A549 (cell line): ENCODE measurements at regions not wholly inside any gene's neighbourhood (a gene's known extent, or its start where the extent isn't known, plus 50 kb on each side); places are given as distances from the start of the nearest gene placed in this dataset.
A peak's percentile ranks its signal among the peaks of the same experiment; 100 is the strongest.
"Not testable (repeated sequence)": the region's sequence is repeated elsewhere in the genome, so short reads cannot be mapped to it uniquely, and the experiment has no call there.

Experiments used
- ATAC-seq, 2 experiments: fragments of 200-7000 bp in 1 of 2; fragments of >200 bp in 1 of 2; cut with Nextera tagmentation in 1 of 2; cut with Tn5 transposase in 1 of 2; 3 replicates each; pipeline versions ENCODE4 v1.8.0 to v1.9.1; 2018 to 2020; ENCODE audit warnings: mild to moderate bottlenecking in 1 of 2, moderate library complexity in 1 of 2
- CTCF ChIA-PET: fragments of 300-600 bp; sonication (Branson Sonifier 250); formaldehyde crosslinking; extraction: SDS; loops from one replicate; lab custom pipeline; 2021; ENCODE audit warnings: antibody characterized with exemption, inconsistent platforms; lab: Yijun Ruan, JAX
- POLR2A ChIA-PET: fragments of 350-600 bp; formaldehyde crosslinking; extraction: SDS; loops from one replicate; lab custom pipeline; 2021; ENCODE audit warnings: antibody characterized with exemption, inconsistent platforms; lab: Yijun Ruan, JAX
- DNase-seq, 2 experiments: peaks; one replicate each; pipeline versions ENCODE4 v3.0.0 to v3.0.0-alpha.2; 2011 to 2016; ENCODE audit warnings: low read depth in 1 of 2, low spot score in 1 of 2
- FAIRE-seq: peaks from 2 replicates; lab custom pipeline; 2011; peaks lifted over from hg19 to GRCh38; lab: Jason Lieb, UNC
- H3K27ac ChIP-seq, 2 experiments: fragments of >200 bp; sonication (Bioruptor Twin); formaldehyde crosslinking; 3 replicates each; pipeline ENCODE4 v1.5.1; 2016 to 2017
- H3K4me1 ChIP-seq: fragments of >200 bp; sonication (Bioruptor Twin); formaldehyde crosslinking; 3 replicates; pipeline ENCODE4 v1.6.1; 2016
- H3K4me2 ChIP-seq: fragments of >200 bp; sonication (Bioruptor Twin); formaldehyde crosslinking; 3 replicates; pipeline ENCODE4 v1.6.1; 2016
- H3K4me3 ChIP-seq: fragments of >200 bp; sonication (Bioruptor Twin); formaldehyde crosslinking; 3 replicates; pipeline ENCODE4 v1.5.1; 2016
- H3K9me3 ChIP-seq: fragments of >200 bp; sonication (Bioruptor Twin); formaldehyde crosslinking; 3 replicates; pipeline ENCODE4 v1.6.1; 2016
- CEBPB ChIP-seq, 2 experiments: fragments of >200 bp in 1 of 2; sonication (Bioruptor Twin) in 1 of 2; formaldehyde crosslinking in 1 of 2; IDR thresholded peaks; 2 replicates each; pipeline ENCODE4 v1.6.1; 2012 to 2016
- CHD4 ChIP-seq: fragments of 200-600 bp; sonication (generic); IDR thresholded peaks from 2 replicates; pipeline ENCODE4 v1.6.1; 2016; ENCODE audit warnings: antibody characterized with exemption, mild to moderate bottlenecking, borderline replicate concordance
- HDAC2 ChIP-seq: fragments of 200-600 bp; sonication (generic); IDR thresholded peaks from 2 replicates; pipeline ENCODE4 v1.6.1; 2016
- HOXB13 ChIP-seq: fragments of 250-450 bp; sonication (Bioruptor Pico); IDR thresholded peaks from 2 replicates; pipeline ENCODE4 v1.5.0; 2020; ENCODE audit warnings: low read depth, mild to moderate bottlenecking, moderate library complexity
- JUN ChIP-seq, 2 experiments: fragments of >200 bp; sonication (Bioruptor Twin); formaldehyde crosslinking; IDR thresholded peaks; 2 replicates in 1 of 2; 3 replicates in 1 of 2; pipeline ENCODE4 v1.6.1; 2016 to 2017
- KDM1A ChIP-seq: fragments of 200-600 bp; sonication (generic); IDR thresholded peaks from 2 replicates; pipeline ENCODE4 v1.6.1; 2016; ENCODE audit warnings: low read depth, mild to moderate bottlenecking
- MYC ChIP-seq: IDR thresholded peaks from 2 replicates; pipeline ENCODE4 v1.6.1; 2012; ENCODE audit warnings: mild to moderate bottlenecking, inconsistent platforms, low read length, improper control_type of control experiment, borderline replicate concordance
- NPAS2 ChIP-seq: fragments of 250-450 bp; sonication (Bioruptor Pico); IDR thresholded peaks from 2 replicates; pipeline ENCODE4 v1.8.0; 2022; ENCODE audit warnings: mild to moderate bottlenecking, moderate library complexity, borderline replicate concordance
- PHF8 ChIP-seq: fragments of 200-600 bp; sonication (generic); IDR thresholded peaks from 2 replicates; pipeline ENCODE4 v1.6.1; 2016; ENCODE audit warnings: low read depth, mild to moderate bottlenecking, antibody characterized with exemption, moderate library complexity, borderline replicate concordance
- RAD21 ChIP-seq, 2 experiments: fragments of >200 bp in 1 of 2; sonication (Bioruptor Twin) in 1 of 2; formaldehyde crosslinking in 1 of 2; IDR thresholded peaks in 1 of 2; conservative IDR thresholded peaks in 1 of 2; 2 replicates in 1 of 2; 3 replicates in 1 of 2; pipeline ENCODE4 v1.6.1; 2012 to 2018; ENCODE audit warnings: inconsistent platforms in 1 of 2
- RARB ChIP-seq: fragments of 250-450 bp; sonication (Bioruptor Pico); IDR thresholded peaks from 2 replicates; pipeline ENCODE4 v1.8.0; 2021; ENCODE audit warnings: mild to moderate bottlenecking, moderate library complexity
- RFX5 ChIP-seq: fragments of 450-650 bp; IDR thresholded peaks from 2 replicates; pipeline ENCODE4 v1.7.1; 2014; ENCODE audit warnings: antibody characterized with exemption, mild to moderate bottlenecking, moderate library complexity
- SMC3 ChIP-seq: fragments of >200 bp; sonication (Bioruptor Twin); formaldehyde crosslinking; IDR thresholded peaks from 3 replicates; pipeline ENCODE4 v1.6.1; 2018; ENCODE audit warnings: inconsistent platforms
- SREBF2 ChIP-seq: fragments of 450-650 bp; IDR thresholded peaks from 2 replicates; pipeline ENCODE4 v1.6.1; 2014; ENCODE audit warnings: mild to moderate bottlenecking, moderate library complexity
- WGBS: methylation state at CpG from one replicate; pipeline ENCODE4 v1.1.6; 2017; ENCODE audit errors: missing lambda C conversion rate; 5-methylcytosine and 5-hydroxymethylcytosine counted together
- TF ChIP-seq, protein P1 (sequence below): fragments of 150-350 bp; IDR thresholded peaks from 2 replicates; pipeline ENCODE4 v1.6.1; 2014; ENCODE audit warnings: low read depth, mild to moderate bottlenecking, low read length
- TF ChIP-seq, protein P2 (sequence below): fragments of 250-450 bp; sonication (Bioruptor Pico); IDR thresholded peaks from 2 replicates; pipeline ENCODE4 v1.5.0; 2020; ENCODE audit warnings: low read depth, mild to moderate bottlenecking, moderate library complexity
- TF ChIP-seq, protein P3 (sequence below): IDR thresholded peaks from 2 replicates; pipeline ENCODE4 v1.6.1; 2012

DNA sequence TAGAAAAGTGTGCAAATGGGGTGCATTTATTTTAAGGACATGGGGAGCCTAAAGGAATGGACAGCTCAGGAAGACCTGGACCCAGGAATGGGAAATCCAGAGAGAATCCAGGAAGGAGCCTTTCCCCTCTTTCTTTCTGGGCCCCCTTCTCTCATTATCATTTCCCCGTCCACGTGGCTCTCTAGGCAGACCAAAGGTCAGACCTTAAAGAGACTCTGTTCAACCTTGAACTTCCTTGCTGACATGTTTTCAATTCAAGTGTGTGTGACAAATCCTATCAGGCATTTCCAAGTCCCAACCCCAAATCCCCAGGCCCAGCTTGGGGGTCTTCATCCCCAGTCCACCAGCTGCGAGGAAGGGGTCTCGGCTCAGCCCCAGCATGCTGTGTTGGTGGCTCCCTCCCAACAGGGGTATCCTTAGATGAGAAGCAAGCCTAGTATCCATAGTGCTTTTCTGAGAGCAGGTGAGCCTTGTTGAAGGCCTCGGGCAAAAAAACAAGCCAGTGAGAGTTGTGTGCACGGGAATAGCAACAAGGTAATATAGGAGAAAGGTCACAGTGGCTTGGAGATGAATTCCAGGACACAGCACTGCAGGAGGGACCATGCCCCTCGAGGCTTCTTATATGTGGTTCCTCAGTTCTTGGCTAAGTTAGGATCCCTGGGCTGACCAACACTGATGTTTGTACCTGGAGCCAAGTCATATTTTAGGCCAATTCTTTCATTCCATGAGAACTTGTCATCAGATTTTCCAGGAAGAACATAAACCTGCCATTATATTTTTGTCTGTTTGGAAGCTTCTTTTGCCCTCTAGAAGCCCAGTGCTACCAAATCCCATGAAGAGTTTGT is 130.0 kb downstream of the ASB7 start:
- POLR2A ChIA-PET, result no interaction called here
- CTCF ChIA-PET, result interaction anchor here (1.9 kb wide), 1 partner anchor 11 kb away, joined by 7 read pairs; no protein-coding TSS in a partner anchor
- Histone ChIP-seq H3K27ac (peak overlapping the region in 1 of 2 experiments; percentile 52; a peak in 3 of 6 replicates), H3K4me2 (peak overlapping the region; percentile 32; the same call in 2 of the 3 replicates), H3K4me1 (peaks cover 19% of the 10 kb centered on the region), H3K4me3 (no peak overlapping the region), H3K9me3 (0 out of 3 replicates have a peak, but pooled peaks cover 5% of the 10 kb centered on the region)
- 73% methylated on average over 7 of the region's 7 CpGs for WGBS
- TF ChIP-seq CHD4, result no peak
- no peak for TF ChIP-seq RARB
- TF ChIP-seq KDM1A, result no peak
- TF ChIP-seq SMC3, result no peak
- TF ChIP-seq SREBF2, result no peak
- TF ChIP-seq HDAC2, result no peak
- TF ChIP-seq PHF8, result no peak
- TF ChIP-seq, protein P1, sequence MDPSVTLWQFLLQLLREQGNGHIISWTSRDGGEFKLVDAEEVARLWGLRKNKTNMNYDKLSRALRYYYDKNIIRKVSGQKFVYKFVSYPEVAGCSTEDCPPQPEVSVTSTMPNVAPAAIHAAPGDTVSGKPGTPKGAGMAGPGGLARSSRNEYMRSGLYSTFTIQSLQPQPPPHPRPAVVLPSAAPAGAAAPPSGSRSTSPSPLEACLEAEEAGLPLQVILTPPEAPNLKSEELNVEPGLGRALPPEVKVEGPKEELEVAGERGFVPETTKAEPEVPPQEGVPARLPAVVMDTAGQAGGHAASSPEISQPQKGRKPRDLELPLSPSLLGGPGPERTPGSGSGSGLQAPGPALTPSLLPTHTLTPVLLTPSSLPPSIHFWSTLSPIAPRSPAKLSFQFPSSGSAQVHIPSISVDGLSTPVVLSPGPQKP, result no peak
- TF ChIP-seq RFX5, result no peak
- no peak for TF ChIP-seq NPAS2 (CRISPR knock-in tag)
- TF ChIP-seq JUN (IDR thresholded peaks at IDR 0.05), result no peak
- TF ChIP-seq MYC, result no peak
- no peak for TF ChIP-seq HOXB13
- TF ChIP-seq, protein P2, sequence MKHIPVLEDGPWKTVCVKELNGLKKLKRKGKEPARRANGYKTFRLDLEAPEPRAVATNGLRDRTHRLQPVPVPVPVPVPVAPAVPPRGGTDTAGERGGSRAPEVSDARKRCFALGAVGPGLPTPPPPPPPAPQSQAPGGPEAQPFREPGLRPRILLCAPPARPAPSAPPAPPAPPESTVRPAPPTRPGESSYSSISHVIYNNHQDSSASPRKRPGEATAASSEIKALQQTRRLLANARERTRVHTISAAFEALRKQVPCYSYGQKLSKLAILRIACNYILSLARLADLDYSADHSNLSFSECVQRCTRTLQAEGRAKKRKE (CRISPR knock-in tag), result no peak
- TF ChIP-seq, protein P3, sequence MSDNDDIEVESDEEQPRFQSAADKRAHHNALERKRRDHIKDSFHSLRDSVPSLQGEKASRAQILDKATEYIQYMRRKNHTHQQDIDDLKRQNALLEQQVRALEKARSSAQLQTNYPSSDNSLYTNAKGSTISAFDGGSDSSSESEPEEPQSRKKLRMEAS, result no peak
- DNase-seq (no peak), ATAC-seq (peak in 1 of 2 experiments; percentile 17; a peak in 2 of 6 replicates), FAIRE-seq (no peak)

DNA sequence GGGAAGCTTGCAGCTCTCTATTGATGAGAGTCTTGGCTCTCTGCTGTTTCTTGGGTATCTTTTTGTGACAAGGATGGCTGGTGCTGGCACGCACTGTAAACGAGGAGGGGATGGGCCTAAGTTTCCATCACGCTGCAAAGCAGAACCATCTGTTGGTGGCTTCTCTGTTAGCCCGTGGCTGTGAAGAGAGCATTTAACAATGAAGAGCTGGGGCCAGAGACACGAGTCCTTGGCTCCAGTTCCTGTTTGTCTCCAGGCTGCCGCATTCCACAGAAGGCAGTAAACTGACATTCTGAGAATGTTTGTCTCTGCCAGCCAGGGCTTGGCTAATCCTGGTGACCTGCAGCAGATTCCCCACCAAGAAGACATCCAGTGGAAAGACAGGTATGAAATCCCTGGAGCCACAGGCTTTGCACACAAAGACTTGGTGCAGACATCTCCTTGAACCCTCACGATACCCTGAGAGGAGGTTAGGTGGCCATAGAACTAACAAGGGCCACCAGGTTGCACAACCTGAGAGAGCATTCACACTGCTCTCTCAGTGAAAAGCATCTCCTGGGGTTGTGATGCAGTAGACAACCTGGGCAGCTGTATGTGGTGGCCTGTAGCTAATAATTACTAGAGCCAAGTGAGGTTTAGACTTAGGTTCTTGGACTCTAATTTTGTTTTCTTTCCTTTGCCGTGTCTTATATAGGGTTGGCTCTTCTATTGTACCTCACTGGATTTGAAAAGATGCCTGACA is 130.9 kb downstream of the ASB7 start:
- ChIA-PET CTCF (interaction anchor here (0.7 to 2.9 kb wide), 3 partner anchors 12 to 266 kb away, joined by 3 to 15 read pairs (median 7); no protein-coding TSS in a partner anchor), POLR2A (no interaction called here)
- Histone ChIP-seq H3K4me2 (peak overlapping the region; percentile 32), H3K9me3 (0 out of 3 replicates have a peak, but pooled peaks cover 5% of the 10 kb centered on the region), H3K27ac (peak overlapping the region in 1 of 2 experiments; percentile 52; a peak in 3 of 6 replicates), H3K4me1 (peaks cover 19% of the 10 kb centered on the region), H3K4me3 (no peak overlapping the region)
- TF ChIP-seq CEBPB (IDR thresholded peaks at IDR 0.05) (0 out of 4 replicates have a peak, but pooled peaks of 1 of the 2 experiments have one; percentile 50), RAD21 (conservative IDR thresholded peaks at IDR 0.05 in 1 of 2, IDR thresholded peaks at IDR 0.05 in 1 of 2) (no peak), RFX5 (no peak)
- ATAC-seq (peak; percentile 26 to 66; a peak in 3 of 6 replicates), FAIRE-seq (peak; percentile 28), DNase-seq (peak in 1 of 2 experiments; percentile 36)
- 52% methylated on average over 8 of the region's 8 CpGs for WGBS

DNA sequence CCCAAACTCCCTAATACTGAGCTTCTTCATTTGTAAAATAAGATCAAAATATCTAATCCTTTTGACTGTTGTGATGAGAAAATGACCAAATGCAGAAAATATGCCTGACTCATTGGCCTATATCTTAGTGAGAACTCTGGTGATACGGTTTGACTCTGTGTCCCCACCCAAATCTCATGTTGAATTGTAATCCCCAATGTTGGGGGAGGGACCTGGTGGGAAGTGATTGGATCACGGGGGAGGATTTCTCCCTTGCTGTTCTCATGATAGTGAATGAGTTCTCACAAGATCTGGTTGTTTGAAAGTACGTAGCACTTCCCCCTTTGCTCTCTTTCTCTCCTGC is 131.4 kb downstream of the ASB7 start:
- DNase-seq, POLR2A ChIA-PET, H3K4me3 ChIP-seq, ATAC-seq, FAIRE-seq, H3K9me3 ChIP-seq, H3K27ac ChIP-seq: not testable (repeated sequence)
- peak overlapping the region; percentile 32; the same call in 2 of the 3 replicates for H3K4me2 ChIP-seq
- WGBS, result 46% methylated on average over 3 of the region's 3 CpGs
- peaks cover 19% of the 10 kb centered on the region for H3K4me1 ChIP-seq
- CTCF ChIA-PET, result interaction anchor here (0.7 to 2.9 kb wide), 4 partner anchors 12 to 265 kb away, joined by 3 to 15 read pairs (median 6); no protein-coding TSS in a partner anchor
